ENCODE measurements at regions not wholly inside any gene's neighbourhood (a gene's known extent, or its start where the extent isn't known, plus 50 kb on each side); places are given as distances from the start of the nearest gene placed in this dataset.

GRCh38 chr18:64929036-64929435 lies 780.1 kb upstream of the LINC00305 start:
- no peak for TF ChIP-seq CTCF (conservative IDR thresholded peaks at IDR 0.05)
- no peak for TF ChIP-seq ZFX (IDR thresholded peaks at IDR 0.05)
